H7 (cell line): ENCODE measurements at regions not wholly inside any gene's neighbourhood (a gene's known extent, or its start where the extent isn't known, plus 50 kb on each side); places are given as distances from the start of the nearest gene placed in this dataset.

ENCODE experiments used
- DNase-seq: peaks from one replicate; pipeline ENCODE4 v3.0.0; 2012
- H3K27me3 ChIP-seq: 2 replicates; pipeline ENCODE4 v1.6.0; 2011; ENCODE audit warnings: mild to moderate bottlenecking, low read length; ENCODE audit not compliant: control insufficient read depth, insufficient read depth
- H3K36me3 ChIP-seq: replicated peaks from 2 replicates; pipeline ENCODE4 v1.5.1; 2011; ENCODE audit warnings: low read length; ENCODE audit not compliant: control insufficient read depth, insufficient read depth
- H3K4me3 ChIP-seq: 2 replicates; pipeline ENCODE4 v1.5.1; 2011; ENCODE audit warnings: low read depth, mild to moderate bottlenecking, control low read depth, low read length, moderate library complexity; ENCODE audit not compliant: insufficient read depth

DNA sequence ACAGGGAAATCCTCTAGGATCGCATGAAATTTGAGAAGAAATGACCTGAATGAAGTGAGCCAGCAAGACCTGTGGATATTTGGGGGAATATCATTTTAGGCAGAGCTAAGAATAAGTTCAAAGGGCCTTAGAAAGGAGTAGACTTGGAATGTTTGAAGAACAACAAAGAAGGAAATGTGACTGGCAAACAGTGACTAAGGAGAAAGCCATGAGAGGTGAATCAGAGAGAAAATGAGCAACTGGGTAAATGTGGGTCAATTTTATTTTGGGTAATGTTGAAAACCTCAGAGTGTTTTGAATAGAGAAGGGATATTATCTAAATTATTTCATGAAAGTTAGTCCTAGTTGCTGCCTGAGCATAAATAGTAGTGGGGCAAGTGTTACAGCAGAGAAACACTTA, 672.8 kb downstream of the LMO4 start:
- Histone ChIP-seq H3K4me3 (no peak overlapping the region), H3K27me3 (no peaks in the 10 kb centered on the region), H3K36me3 (no peaks in the 10 kb centered on the region)
- no peak for DNase-seq

- Histone ChIP-seq H3K36me3 (no peaks in the 10 kb centered on the region), H3K27me3 (no peaks in the 10 kb centered on the region), H3K4me3 (no peak overlapping the region)
- DNase-seq = no peak
Observed at GRCh38 chr1:88003255-88003654, 674.6 kb downstream of the LMO4 start.

DNA sequence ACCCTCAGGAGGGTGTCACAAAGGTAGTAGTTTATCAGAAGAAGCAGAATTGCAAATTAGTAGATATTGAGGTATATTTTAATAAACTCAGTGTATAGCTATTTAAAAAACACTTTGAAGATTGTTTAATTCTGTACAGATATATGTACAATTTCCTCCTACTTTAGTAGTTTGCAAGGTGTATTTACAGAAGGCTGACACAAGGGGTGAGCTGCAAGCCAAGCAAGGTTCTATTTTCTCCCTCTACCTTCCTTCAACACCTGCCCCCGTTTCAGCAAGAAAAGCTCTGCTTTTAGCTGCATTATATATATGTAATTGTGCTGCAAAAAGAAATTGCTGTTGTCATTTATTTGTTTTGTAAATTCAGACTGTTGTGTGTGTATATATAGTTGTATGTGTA, 674.2 kb upstream of the PKN2 start:
- DNase-seq = peak; percentile 2

DNA sequence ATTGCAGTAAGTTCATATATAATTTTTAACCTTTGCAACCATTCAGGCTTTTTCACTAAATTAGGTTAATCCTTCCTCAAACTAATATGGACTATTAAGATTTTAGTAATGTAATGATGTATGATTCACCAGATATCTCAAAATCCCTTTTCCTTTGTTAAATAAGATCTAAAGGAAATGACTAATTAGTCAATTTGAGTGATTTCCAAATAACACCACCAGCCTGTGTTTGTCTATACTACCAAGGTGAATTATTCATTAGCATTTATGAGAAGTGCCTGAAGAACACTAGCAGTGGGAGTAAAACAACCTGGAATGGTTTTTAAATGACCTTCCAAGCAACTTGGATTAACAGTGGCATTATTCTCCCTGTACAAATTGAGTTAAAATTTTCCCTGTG, 670.6 kb upstream of the PKN2 start:
- H3K27me3 ChIP-seq = no peaks in the 10 kb centered on the region
- DNase-seq = no peak

More for the DNA sequence above, 674.2 kb upstream of the PKN2 start:
- H3K36me3 ChIP-seq = no peaks in the 10 kb centered on the region
- H3K4me3 ChIP-seq = no peak overlapping the region
- H3K27me3 ChIP-seq = no peaks in the 10 kb centered on the region

DNA sequence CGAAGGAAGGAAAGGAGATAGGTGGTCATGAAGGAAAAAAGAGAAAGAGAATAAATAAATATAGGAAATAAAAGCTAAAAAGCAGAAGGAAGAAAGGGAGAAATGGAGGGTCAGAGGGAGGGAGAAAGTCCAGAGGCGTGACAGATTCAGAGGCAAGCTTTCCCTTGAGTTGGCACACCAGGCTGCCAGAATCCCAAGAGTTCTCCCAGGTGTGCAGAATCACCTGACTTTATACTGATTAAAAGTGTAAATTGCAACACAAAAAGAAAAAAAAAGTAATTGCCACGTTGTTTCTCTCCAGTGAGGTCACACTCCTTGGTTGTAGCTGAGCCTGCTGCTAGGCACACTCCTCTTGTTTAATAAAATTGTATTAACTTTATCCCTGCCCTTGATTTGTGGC, 669.9 kb upstream of the PKN2 start:
- H3K27me3 ChIP-seq = no peaks in the 10 kb centered on the region
- no peak for DNase-seq
- H3K4me3 ChIP-seq = no peak overlapping the region
- no peaks in the 10 kb centered on the region for H3K36me3 ChIP-seq

More for the DNA sequence above, 670.6 kb upstream of the PKN2 start:
- Histone ChIP-seq H3K4me3 (no peak overlapping the region), H3K36me3 (no peaks in the 10 kb centered on the region)

GRCh38 chr1:88016947-88017346, 667.1 kb upstream of the PKN2 start:
- H3K36me3 ChIP-seq = no peaks in the 10 kb centered on the region
- no peak overlapping the region for H3K4me3 ChIP-seq
- no peaks in the 10 kb centered on the region for H3K27me3 ChIP-seq
- no peak for DNase-seq

DNA sequence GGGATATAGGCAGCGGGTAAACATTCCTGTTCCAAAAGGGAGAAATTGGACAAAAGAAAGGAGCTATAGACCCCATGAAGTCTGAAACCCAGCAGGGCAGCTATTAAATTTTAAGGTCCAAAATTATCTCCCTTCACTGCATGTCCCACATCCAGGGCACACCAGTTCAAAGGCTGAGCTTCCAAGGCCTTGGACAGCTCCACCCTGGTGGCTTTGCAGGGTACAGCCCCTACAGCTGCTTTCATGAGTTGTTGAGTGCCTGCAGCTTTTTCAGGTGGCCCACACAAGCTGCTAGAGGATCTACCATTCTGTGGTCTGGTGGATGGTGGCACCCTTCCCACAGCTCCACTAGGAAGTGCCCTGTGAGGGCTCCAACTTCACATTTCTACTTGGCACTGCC, 662.5 kb upstream of the PKN2 start:
- no peak for DNase-seq
- Histone ChIP-seq H3K4me3 (no peak overlapping the region), H3K36me3 (no peaks in the 10 kb centered on the region), H3K27me3 (no peaks in the 10 kb centered on the region)

GRCh38 chr1:88022516-88022915, 661.6 kb upstream of the PKN2 start:
- Histone ChIP-seq H3K4me3 (no peak overlapping the region), H3K36me3 (no peaks in the 10 kb centered on the region), H3K27me3 (no peaks in the 10 kb centered on the region)
- no peak for DNase-seq

DNA sequence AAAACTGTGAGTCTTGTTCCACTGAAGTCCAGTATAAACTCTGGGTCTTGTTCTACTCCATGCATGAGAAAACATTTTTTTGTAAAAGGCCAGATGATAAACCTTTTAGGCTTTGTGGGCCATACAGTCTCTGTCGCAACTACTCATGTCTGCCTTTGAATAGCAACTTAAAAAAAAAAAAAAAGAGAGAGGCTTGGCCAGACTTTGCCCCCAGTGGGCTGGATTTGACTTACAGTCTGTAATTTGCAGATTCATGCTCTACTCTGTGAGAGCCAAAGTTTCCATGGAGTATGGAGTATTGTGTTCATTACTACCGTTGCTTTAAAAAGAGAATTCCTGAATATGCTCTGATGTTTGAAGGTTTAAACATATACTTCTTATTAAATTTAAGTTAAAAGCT, 654.9 kb upstream of the PKN2 start:
- no peaks in the 10 kb centered on the region for H3K36me3 ChIP-seq
- H3K4me3 ChIP-seq = no peak overlapping the region
- DNase-seq = peak; percentile 23
- no peaks in the 10 kb centered on the region for H3K27me3 ChIP-seq

- DNase-seq = peak; percentile 16
Observed at GRCh38 chr1:88029899-88030298, 654.2 kb upstream of the PKN2 start.

GRCh38 chr1:88035578-88035977, 648.5 kb upstream of the PKN2 start:
- Histone ChIP-seq H3K36me3 (no peaks in the 10 kb centered on the region), H3K4me3 (no peak overlapping the region), H3K27me3 (no peaks in the 10 kb centered on the region)
- no peak for DNase-seq

More at GRCh38 chr1:88029899-88030298, 654.2 kb upstream of the PKN2 start:
- H3K36me3 ChIP-seq = no peaks in the 10 kb centered on the region
- no peak overlapping the region for H3K4me3 ChIP-seq
- no peaks in the 10 kb centered on the region for H3K27me3 ChIP-seq

- H3K27me3 ChIP-seq = no peaks in the 10 kb centered on the region
- DNase-seq = no peak
- no peaks in the 10 kb centered on the region for H3K36me3 ChIP-seq
- H3K4me3 ChIP-seq = no peak overlapping the region
Observed at GRCh38 chr1:88036345-88037014, 647.6 kb upstream of the PKN2 start.

DNA sequence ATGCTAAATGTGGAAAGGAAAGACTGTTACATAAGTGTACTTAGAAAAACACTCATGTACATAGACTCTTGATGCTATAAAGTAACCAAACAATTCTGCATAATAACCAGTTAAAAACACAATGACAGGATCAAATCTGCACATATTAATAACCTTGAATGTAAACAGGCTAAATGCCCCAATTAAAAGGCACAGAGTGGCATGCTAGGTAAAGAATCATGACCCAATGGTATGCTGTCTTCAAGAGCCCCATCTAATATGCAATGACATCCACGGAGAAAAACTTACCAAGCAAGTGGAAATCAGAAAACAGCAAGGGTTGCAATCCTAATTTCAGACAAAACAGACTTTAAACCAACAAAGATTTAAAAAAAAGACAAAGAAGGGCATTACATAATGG, 644.8 kb upstream of the PKN2 start:
- no peaks in the 10 kb centered on the region for H3K27me3 ChIP-seq
- no peak overlapping the region for H3K4me3 ChIP-seq
- no peaks in the 10 kb centered on the region for H3K36me3 ChIP-seq
- no peak for DNase-seq

- Histone ChIP-seq H3K27me3 (no peaks in the 10 kb centered on the region), H3K36me3 (no peaks in the 10 kb centered on the region), H3K4me3 (no peak overlapping the region)
- no peak for DNase-seq
Observed at GRCh38 chr1:88043834-88044233, 640.2 kb upstream of the PKN2 start.

DNA sequence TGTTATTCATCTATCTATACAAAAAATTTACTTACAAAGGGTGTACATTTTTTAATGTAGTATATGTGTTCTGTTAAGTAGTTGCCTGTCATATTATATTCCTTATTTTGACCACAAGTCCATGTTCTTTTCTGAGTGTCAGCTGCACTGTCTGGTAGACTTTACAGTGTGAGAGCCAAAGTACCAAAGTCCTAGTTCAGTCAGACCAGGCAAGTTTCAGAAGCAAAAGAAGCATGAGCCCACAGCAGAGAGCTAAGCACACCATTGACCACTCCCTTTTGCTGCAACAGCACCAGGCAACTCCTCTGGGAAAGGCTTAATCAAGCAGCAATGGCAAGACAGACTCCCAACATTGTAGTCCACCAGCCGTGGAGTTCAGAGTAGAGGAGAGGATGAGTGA, 631.9 kb upstream of the PKN2 start:
- no peaks in the 10 kb centered on the region for H3K27me3 ChIP-seq
- no peak overlapping the region for H3K4me3 ChIP-seq
- no peaks in the 10 kb centered on the region for H3K36me3 ChIP-seq
- no peak for DNase-seq

DNA sequence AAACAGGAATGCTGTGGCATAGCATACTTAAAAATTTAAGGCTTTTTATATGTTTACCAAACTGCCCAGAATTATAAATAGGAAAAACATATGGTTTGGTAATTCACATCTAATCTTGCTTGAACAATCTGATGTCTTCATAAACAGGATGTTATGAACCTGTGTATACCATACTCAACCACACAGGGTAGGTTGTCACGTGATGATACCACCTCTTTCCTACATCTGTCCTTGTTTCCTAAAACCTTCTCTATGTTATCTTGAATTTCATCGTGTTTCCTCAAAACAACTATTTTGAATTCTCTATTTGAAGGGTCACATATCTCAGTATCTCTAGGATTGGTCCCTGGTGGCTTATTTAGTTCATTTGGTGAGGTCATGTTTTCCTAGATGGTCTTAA, 631.0 kb upstream of the PKN2 start:
- DNase-seq = no peak
- no peaks in the 10 kb centered on the region for H3K36me3 ChIP-seq
- no peak overlapping the region for H3K4me3 ChIP-seq
- no peaks in the 10 kb centered on the region for H3K27me3 ChIP-seq
